WTC11 (cell line): ENCODE measurements at regions not wholly inside any gene's neighbourhood (a gene's known extent, or its start where the extent isn't known, plus 50 kb on each side); places are given as distances from the start of the nearest gene placed in this dataset.

Experiments used
- ATAC-seq: fragments of 200-7000 bp; cut with Tn5 transposase; 2 replicates; pipeline ENCODE4 v1.10.0; 2021; ENCODE audit warnings: mild to moderate bottlenecking, moderate library complexity
- CTCF ChIA-PET: fragments of 300-600 bp; sonication (Branson Sonifier 250); formaldehyde crosslinking; loops from one replicate; lab custom pipeline; 2021; ENCODE audit warnings: antibody characterized with exemption; lab: Charles Lee
- POLR2A ChIA-PET: fragments of 350-600 bp; sonication (Branson Sonifier 250); formaldehyde crosslinking; loops from one replicate; lab custom pipeline; 2021; ENCODE audit warnings: antibody characterized with exemption; lab: Charles Lee
- DNase-seq: peaks from one replicate; pipeline ENCODE4 v3.0.0; 2021; ENCODE audit warnings: low spot score
- H3K27ac Mint-ChIP-seq: 2 replicates; pipeline ENCODE4 v1.8.0; 2021; ENCODE audit warnings: mixed read lengths
- H3K27me3 Mint-ChIP-seq: 2 replicates; pipeline ENCODE4 v1.8.0; 2021; ENCODE audit warnings: low read depth, mild to moderate bottlenecking, moderate library complexity, mixed read lengths
- H3K36me3 Mint-ChIP-seq: 2 replicates; pipeline ENCODE4 v1.8.0; 2021; ENCODE audit warnings: mixed read lengths
- H3K4me1 Mint-ChIP-seq: 2 replicates; pipeline ENCODE4 v1.8.0; 2022; ENCODE audit warnings: mixed read lengths
- H3K4me3 Mint-ChIP-seq: 2 replicates; pipeline ENCODE4 v1.8.0; 2021; ENCODE audit warnings: mild to moderate bottlenecking, moderate library complexity, mixed read lengths
- H3K9me3 Mint-ChIP-seq: 2 replicates; pipeline ENCODE4 v1.8.0; 2021; ENCODE audit warnings: mixed read lengths
- ELF4 ChIP-seq: sonication (generic); formaldehyde crosslinking; IDR thresholded peaks from 2 replicates; pipeline ENCODE4 v1.8.1; 2022; ENCODE audit warnings: low read depth, mild to moderate bottlenecking, moderate library complexity, missing genetic modification reagents
- EMX1 ChIP-seq: fragments of 250-450 bp; sonication (Bioruptor Pico); IDR thresholded peaks from 2 replicates; pipeline ENCODE4 v1.8.0; 2021; ENCODE audit warnings: mild to moderate bottlenecking
- ETV6 ChIP-seq: sonication (generic); formaldehyde crosslinking; IDR thresholded peaks from 2 replicates; pipeline ENCODE4 v1.8.1; 2022; ENCODE audit warnings: mild to moderate bottlenecking, missing genetic modification reagents
- GABPB1 ChIP-seq: sonication (generic); formaldehyde crosslinking; IDR thresholded peaks from 2 replicates; pipeline ENCODE4 v1.8.1; 2023; ENCODE audit warnings: mild to moderate bottlenecking, missing genetic modification reagents
- GRHL2 ChIP-seq: fragments of 250-450 bp; sonication (Bioruptor Pico); IDR thresholded peaks from 2 replicates; pipeline ENCODE4 v1.8.0; 2022; ENCODE audit warnings: mild to moderate bottlenecking, moderate library complexity; ENCODE audit not compliant: insufficient replicate concordance, severe bottlenecking
- HMGA2 ChIP-seq: fragments of 250-450 bp; sonication (Bioruptor Pico); IDR thresholded peaks from 2 replicates; pipeline ENCODE4 v1.4.0; 2021; ENCODE audit warnings: mild to moderate bottlenecking, moderate library complexity
- PREB ChIP-seq: sonication (generic); formaldehyde crosslinking; IDR thresholded peaks from 2 replicates; pipeline ENCODE4 v1.8.1; 2022; ENCODE audit warnings: mild to moderate bottlenecking, missing genetic modification reagents, moderate library complexity, borderline replicate concordance
- RORB ChIP-seq: fragments of 250-450 bp; sonication (Bioruptor Pico); IDR thresholded peaks from 2 replicates; pipeline ENCODE4 v1.9.0; 2021; ENCODE audit warnings: mild to moderate bottlenecking
- STAT6 ChIP-seq: sonication (generic); formaldehyde crosslinking; conservative IDR thresholded peaks from 2 replicates; pipeline ENCODE4 v1.8.1; 2023; ENCODE audit warnings: mild to moderate bottlenecking, low read depth, missing genetic modification reagents, moderate library complexity
- ZNF263 ChIP-seq: sonication (generic); formaldehyde crosslinking; IDR thresholded peaks from 2 replicates; pipeline ENCODE4 v1.8.1; 2022; ENCODE audit warnings: low read depth, mild to moderate bottlenecking, moderate library complexity, missing genetic modification reagents
- TF ChIP-seq, protein P1 (sequence below): fragments of 250-450 bp; sonication (Bioruptor Pico); IDR thresholded peaks from 2 replicates; pipeline ENCODE4 v1.9.0; 2021; ENCODE audit warnings: mild to moderate bottlenecking, borderline replicate concordance
- TF ChIP-seq, protein P2 (sequence below): fragments of 200-600 bp; IDR thresholded peaks from 2 replicates; pipeline ENCODE4 v1.8.0; 2022; ENCODE audit warnings: antibody characterized with exemption

DNA sequence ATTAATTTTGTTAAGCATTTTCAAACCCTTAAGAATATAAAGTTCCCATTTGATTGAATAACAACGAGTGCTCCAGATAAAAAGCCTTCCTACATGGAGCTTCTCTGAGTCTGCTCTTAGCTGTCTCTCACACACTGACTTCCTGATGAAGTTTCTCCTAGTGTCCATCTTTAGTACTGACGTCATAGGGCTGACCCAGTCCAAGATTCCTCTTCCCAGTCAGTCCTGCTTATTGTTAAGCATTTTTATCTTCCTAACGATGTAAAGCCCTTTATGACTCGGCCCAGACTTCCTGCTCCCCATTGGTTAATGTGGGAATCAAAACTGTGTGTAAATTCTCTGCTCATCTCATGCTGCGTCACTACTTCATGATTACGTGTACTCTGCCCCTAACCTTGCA, 398.8 kb downstream of the TFEC start:
- POLR2A ChIA-PET = no interaction called here
- H3K4me1 Mint-ChIP-seq = 0 out of 2 replicates have a peak, but pooled peaks cover 2% of the 10 kb centered on the region
- 0 out of 2 replicates have a peak, but pooled peaks cover 5% of the 10 kb centered on the region for H3K9me3 Mint-ChIP-seq
- ATAC-seq = peak; percentile 84
- H3K27me3 Mint-ChIP-seq = no peaks in the 10 kb centered on the region
- TF ChIP-seq GABPB1 (CRISPR knock-in tag) (no peak), RORB (no peak)
- TF ChIP-seq, protein P1, sequence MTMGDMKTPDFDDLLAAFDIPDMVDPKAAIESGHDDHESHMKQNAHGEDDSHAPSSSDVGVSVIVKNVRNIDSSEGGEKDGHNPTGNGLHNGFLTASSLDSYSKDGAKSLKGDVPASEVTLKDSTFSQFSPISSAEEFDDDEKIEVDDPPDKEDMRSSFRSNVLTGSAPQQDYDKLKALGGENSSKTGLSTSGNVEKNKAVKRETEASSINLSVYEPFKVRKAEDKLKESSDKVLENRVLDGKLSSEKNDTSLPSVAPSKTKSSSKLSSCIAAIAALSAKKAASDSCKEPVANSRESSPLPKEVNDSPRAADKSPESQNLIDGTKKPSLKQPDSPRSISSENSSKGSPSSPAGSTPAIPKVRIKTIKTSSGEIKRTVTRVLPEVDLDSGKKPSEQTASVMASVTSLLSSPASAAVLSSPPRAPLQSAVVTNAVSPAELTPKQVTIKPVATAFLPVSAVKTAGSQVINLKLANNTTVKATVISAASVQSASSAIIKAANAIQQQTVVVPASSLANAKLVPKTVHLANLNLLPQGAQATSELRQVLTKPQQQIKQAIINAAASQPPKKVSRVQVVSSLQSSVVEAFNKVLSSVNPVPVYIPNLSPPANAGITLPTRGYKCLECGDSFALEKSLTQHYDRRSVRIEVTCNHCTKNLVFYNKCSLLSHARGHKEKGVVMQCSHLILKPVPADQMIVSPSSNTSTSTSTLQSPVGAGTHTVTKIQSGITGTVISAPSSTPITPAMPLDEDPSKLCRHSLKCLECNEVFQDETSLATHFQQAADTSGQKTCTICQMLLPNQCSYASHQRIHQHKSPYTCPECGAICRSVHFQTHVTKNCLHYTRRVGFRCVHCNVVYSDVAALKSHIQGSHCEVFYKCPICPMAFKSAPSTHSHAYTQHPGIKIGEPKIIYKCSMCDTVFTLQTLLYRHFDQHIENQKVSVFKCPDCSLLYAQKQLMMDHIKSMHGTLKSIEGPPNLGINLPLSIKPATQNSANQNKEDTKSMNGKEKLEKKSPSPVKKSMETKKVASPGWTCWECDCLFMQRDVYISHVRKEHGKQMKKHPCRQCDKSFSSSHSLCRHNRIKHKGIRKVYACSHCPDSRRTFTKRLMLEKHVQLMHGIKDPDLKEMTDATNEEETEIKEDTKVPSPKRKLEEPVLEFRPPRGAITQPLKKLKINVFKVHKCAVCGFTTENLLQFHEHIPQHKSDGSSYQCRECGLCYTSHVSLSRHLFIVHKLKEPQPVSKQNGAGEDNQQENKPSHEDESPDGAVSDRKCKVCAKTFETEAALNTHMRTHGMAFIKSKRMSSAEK (CRISPR knock-in tag) = no peak
- TF ChIP-seq, protein P2, sequence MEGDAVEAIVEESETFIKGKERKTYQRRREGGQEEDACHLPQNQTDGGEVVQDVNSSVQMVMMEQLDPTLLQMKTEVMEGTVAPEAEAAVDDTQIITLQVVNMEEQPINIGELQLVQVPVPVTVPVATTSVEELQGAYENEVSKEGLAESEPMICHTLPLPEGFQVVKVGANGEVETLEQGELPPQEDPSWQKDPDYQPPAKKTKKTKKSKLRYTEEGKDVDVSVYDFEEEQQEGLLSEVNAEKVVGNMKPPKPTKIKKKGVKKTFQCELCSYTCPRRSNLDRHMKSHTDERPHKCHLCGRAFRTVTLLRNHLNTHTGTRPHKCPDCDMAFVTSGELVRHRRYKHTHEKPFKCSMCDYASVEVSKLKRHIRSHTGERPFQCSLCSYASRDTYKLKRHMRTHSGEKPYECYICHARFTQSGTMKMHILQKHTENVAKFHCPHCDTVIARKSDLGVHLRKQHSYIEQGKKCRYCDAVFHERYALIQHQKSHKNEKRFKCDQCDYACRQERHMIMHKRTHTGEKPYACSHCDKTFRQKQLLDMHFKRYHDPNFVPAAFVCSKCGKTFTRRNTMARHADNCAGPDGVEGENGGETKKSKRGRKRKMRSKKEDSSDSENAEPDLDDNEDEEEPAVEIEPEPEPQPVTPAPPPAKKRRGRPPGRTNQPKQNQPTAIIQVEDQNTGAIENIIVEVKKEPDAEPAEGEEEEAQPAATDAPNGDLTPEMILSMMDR = peak; percentile 22; the same call in 1 of the 2 replicates
- no peaks in the 10 kb centered on the region for H3K36me3 Mint-ChIP-seq
- H3K4me3 Mint-ChIP-seq = no peak overlapping the region
- CTCF ChIA-PET = interaction anchor here (1.2 kb wide), 1 partner anchor 13 kb away, joined by 3 read pairs; no protein-coding TSS in a partner anchor
- H3K27ac Mint-ChIP-seq = no peak overlapping the region
- no peak for DNase-seq

GRCh38 chr7:115630049-115630448, 400.5 kb downstream of the TFEC start:
- TF ChIP-seq ETV6 (no peak), GRHL2 (CRISPR knock-in tag) (no peak), ELF4 (CRISPR knock-in tag) (no peak), ZNF263 (CRISPR knock-in tag) (no peak)
- DNase-seq = no peak
- Mint-ChIP-seq H3K4me3 (no peak overlapping the region), H3K36me3 (no peaks in the 10 kb centered on the region), H3K9me3 (0 out of 2 replicates have a peak, but pooled peaks cover 5% of the 10 kb centered on the region), H3K27me3 (no peaks in the 10 kb centered on the region), H3K27ac (no peak overlapping the region), H3K4me1 (no peaks in the 10 kb centered on the region)
- POLR2A ChIA-PET = no interaction called here
- CTCF ChIA-PET = no interaction called here
- ATAC-seq = no peak

- ATAC-seq (no peak), DNase-seq (no peak)
- Mint-ChIP-seq H3K9me3 (no peaks in the 10 kb centered on the region), H3K27ac (no peak overlapping the region), H3K36me3 (no peaks in the 10 kb centered on the region), H3K4me1 (peaks cover 16% of the 10 kb centered on the region), H3K4me3 (no peak overlapping the region), H3K27me3 (no peaks in the 10 kb centered on the region; the same call in 1 of the 2 replicates)
- CTCF ChIA-PET = no interaction called here
- POLR2A ChIA-PET = no interaction called here
- TF ChIP-seq EMX1 (CRISPR knock-in tag) = no peak
- TF ChIP-seq HMGA2 (CRISPR knock-in tag) = peak; percentile 74; the same call in 1 of the 2 replicates
- no peak for TF ChIP-seq PREB
- no peak for TF ChIP-seq STAT6 (CRISPR knock-in tag)
- TF ChIP-seq, all 79 proteins: peak for 1
Measured at GRCh38 chr7:115618676-115619075, 411.9 kb downstream of the TFEC start.
